H1 (cell line): ENCODE measurements at regions not wholly inside any gene's neighbourhood (a gene's known extent, or its start where the extent isn't known, plus 50 kb on each side); places are given as distances from the start of the nearest gene placed in this dataset.

Experiments used
- CTCF ChIA-PET: fragments of 300-600 bp; sonication (Branson Sonifier 250); formaldehyde crosslinking; loops from one replicate; lab custom pipeline; 2021; ENCODE audit not compliant: partially characterized antibody; lab: Charles Lee
- POLR2A ChIA-PET: fragments of 300-600 bp; sonication (Branson Sonifier 250); formaldehyde crosslinking; loops from one replicate; lab custom pipeline; 2021; ENCODE audit warnings: inconsistent platforms; ENCODE audit not compliant: partially characterized antibody; lab: Charles Lee
- DNase-seq, 2 experiments: peaks; one replicate each; pipeline versions ENCODE4 v3.0.0 to v3.0.0-alpha.2; 2010 to 2022; ENCODE audit warnings: low spot score in 2 of 2, low read depth in 1 of 2, mixed read lengths in 1 of 2
- FAIRE-seq: peaks from 2 replicates; lab custom pipeline; 2011; peaks lifted over from hg19 to GRCh38; lab: Jason Lieb, UNC
- H2AFZ ChIP-seq: 2 replicates; pipeline ENCODE4 v1.8.1; 2012; ENCODE audit warnings: low read length, inconsistent platforms
- H2AK5ac ChIP-seq: 2 replicates; pipeline ENCODE4 v1.6.1; 2013; ENCODE audit warnings: low read depth, low read length
- H2BK120ac ChIP-seq: replicated peaks from 2 replicates; pipeline ENCODE3; 2013; ENCODE audit warnings: low read depth, low read length, inconsistent platforms
- H2BK12ac ChIP-seq: 2 replicates; pipeline ENCODE4 v1.6.1; 2013; ENCODE audit warnings: low read depth, low read length
- H2BK15ac ChIP-seq: 2 replicates; pipeline ENCODE4 v1.6.1; 2013; ENCODE audit warnings: low read length
- H2BK20ac ChIP-seq: 2 replicates; pipeline ENCODE4 v1.6.1; 2013; ENCODE audit warnings: low read length
- H2BK5ac ChIP-seq: 2 replicates; pipeline ENCODE4 v1.6.1; 2013; ENCODE audit warnings: low read depth, low read length
- H3K14ac ChIP-seq: 2 replicates; pipeline ENCODE4 v1.6.1; 2013; ENCODE audit warnings: inconsistent platforms; ENCODE audit not compliant: insufficient read length
- H3K18ac ChIP-seq: 2 replicates; pipeline ENCODE4 v1.6.1; 2013; ENCODE audit warnings: low read length; ENCODE audit errors: extremely low read depth
- H3K23ac ChIP-seq: 2 replicates; pipeline ENCODE4 v1.6.1; 2013; ENCODE audit warnings: inconsistent platforms; ENCODE audit not compliant: insufficient read length
- H3K23me2 ChIP-seq: 2 replicates; pipeline ENCODE4 v1.6.1; 2013; ENCODE audit warnings: low read depth, low read length
- H3K27ac ChIP-seq: 2 replicates; pipeline ENCODE4 v1.6.1; 2011; ENCODE audit warnings: low read depth, low read length, inconsistent platforms
- H3K27me3 ChIP-seq, 4 experiments: replicated peaks in 1 of 4; 1 replicate in 1 of 4; 2 replicates in 3 of 4; pipeline versions ENCODE4 v1.6.1 to v1.8.1; 2011 to 2013; ENCODE audit warnings: low read length in 3 of 4, mild to moderate bottlenecking in 3 of 4, inconsistent platforms in 2 of 4, mixed read lengths in 2 of 4, moderate library complexity in 1 of 4; ENCODE audit not compliant: control insufficient read depth in 3 of 4, insufficient read depth in 3 of 4; ENCODE audit errors: extremely low read depth in 1 of 4
- H3K36me3 ChIP-seq, 4 experiments: 2 replicates each; pipeline versions ENCODE4 v1.6.1 to v1.8.1; 2011 to 2013; ENCODE audit warnings: mild to moderate bottlenecking in 4 of 4, low read length in 3 of 4, moderate library complexity in 2 of 4, control low read depth in 1 of 4, inconsistent platforms in 1 of 4; ENCODE audit not compliant: insufficient read depth in 4 of 4, control insufficient read depth in 2 of 4
- H3K4ac ChIP-seq: replicated peaks from 2 replicates; pipeline ENCODE3; 2013; ENCODE audit warnings: low read length, low read depth, mixed read lengths, inconsistent platforms; ENCODE audit not compliant: insufficient read length
- H3K4me1 ChIP-seq, 4 experiments: replicated peaks in 1 of 4; 1 replicate in 1 of 4; 2 replicates in 3 of 4; pipeline versions ENCODE4 v1.6.1 to v1.8.1; 2011 to 2013; ENCODE audit warnings: low read length in 3 of 4, inconsistent platforms in 2 of 4, mixed read lengths in 1 of 4; ENCODE audit not compliant: insufficient read depth in 4 of 4, control insufficient read depth in 3 of 4
- H3K4me2 ChIP-seq, 2 experiments: 2 replicates each; pipeline versions ENCODE4 v1.6.1 to v1.8.1; 2011 to 2013; ENCODE audit warnings: low read depth in 2 of 2, low read length in 2 of 2, control low read depth in 1 of 2, inconsistent platforms in 1 of 2, mild to moderate bottlenecking in 1 of 2; ENCODE audit not compliant: insufficient read depth in 1 of 2
- H3K4me3 ChIP-seq, 4 experiments: fragments of 200-600, 300-600 bp in 1 of 4; sonication (generic), shearing (Covaris generic), sonication (Bioruptor Twin) in 1 of 4; 2 replicates each; pipeline versions ENCODE4 v1.5.1 to v1.8.1; 2011 to 2016; ENCODE audit warnings: low read length in 4 of 4, low read depth in 3 of 4, control low read depth in 2 of 4, inconsistent platforms in 2 of 4, mild to moderate bottlenecking in 2 of 4, mixed read lengths in 1 of 4, moderate library complexity in 1 of 4; ENCODE audit not compliant: insufficient read depth in 2 of 4; ENCODE audit errors: extremely low read depth in 1 of 4
- H3K56ac ChIP-seq: replicated peaks from 2 replicates; pipeline ENCODE3; 2013; ENCODE audit warnings: low read depth, mild to moderate bottlenecking, mixed read lengths, low read length, inconsistent platforms; ENCODE audit not compliant: insufficient read length
- H3K79me1 ChIP-seq: 2 replicates; pipeline ENCODE4 v1.6.1; 2013; ENCODE audit warnings: low read depth, low read length, control low read depth
- H3K79me2 ChIP-seq, 2 experiments: 2 replicates each; pipeline versions ENCODE4 v1.6.1 to v1.8.1; 2012 to 2013; ENCODE audit warnings: low read length in 2 of 2, mild to moderate bottlenecking in 2 of 2, inconsistent platforms in 1 of 2; ENCODE audit not compliant: insufficient read depth in 2 of 2, control insufficient read depth in 1 of 2
- H3K9ac ChIP-seq, 4 experiments: replicated peaks in 1 of 4; 1 replicate in 1 of 4; 2 replicates in 3 of 4; pipeline versions ENCODE4 v1.6.1 to v1.8.1; 2011 to 2013; ENCODE audit warnings: low read depth in 3 of 4, low read length in 3 of 4, control low read depth in 2 of 4, mild to moderate bottlenecking in 2 of 4, moderate library complexity in 2 of 4, inconsistent platforms in 1 of 4; ENCODE audit errors: extremely low read depth in 1 of 4
- H3K9me3 ChIP-seq, 2 experiments: 2 replicates each; pipeline versions ENCODE4 v1.6.1 to v1.8.1; 2012 to 2013; ENCODE audit warnings: mild to moderate bottlenecking in 2 of 2, moderate library complexity in 2 of 2, control low read depth in 1 of 2, inconsistent platforms in 1 of 2, low read depth in 1 of 2, low read length in 1 of 2, mixed read lengths in 1 of 2; ENCODE audit not compliant: insufficient read depth in 2 of 2
- H4K20me1 ChIP-seq, 2 experiments: replicated peaks in 1 of 2; 2 replicates each; pipeline versions ENCODE3 to v1.8.1; 2011 to 2013; ENCODE audit warnings: inconsistent platforms in 2 of 2, low read length in 2 of 2, mild to moderate bottlenecking in 1 of 2; ENCODE audit not compliant: insufficient read depth in 2 of 2, control insufficient read depth in 1 of 2
- H4K5ac ChIP-seq: 2 replicates; pipeline ENCODE4 v1.6.1; 2013; ENCODE audit warnings: low read length, low read depth, mixed read lengths, inconsistent platforms; ENCODE audit not compliant: insufficient read length
- H4K8ac ChIP-seq: 2 replicates; pipeline ENCODE4 v1.8.0; 2013; ENCODE audit warnings: mild to moderate bottlenecking, moderate library complexity, low read length, inconsistent platforms; ENCODE audit not compliant: insufficient read depth; ENCODE audit errors: extremely low read depth
- H4K91ac ChIP-seq: replicated peaks from 2 replicates; pipeline ENCODE3; 2013; ENCODE audit warnings: low read length, mixed read lengths, inconsistent platforms; ENCODE audit not compliant: insufficient read length
- ATF2 ChIP-seq: IDR thresholded peaks from 2 replicates; pipeline ENCODE4 v1.6.1; 2012; ENCODE audit warnings: low read length, inconsistent platforms
- BCL11A ChIP-seq, 2 experiments: IDR thresholded peaks; one replicate each; pipeline ENCODE4 v1.6.1; 2011; ENCODE audit warnings: low read depth in 2 of 2, low read length in 2 of 2, mild to moderate bottlenecking in 2 of 2
- CHD2 ChIP-seq: IDR thresholded peaks from 2 replicates; pipeline ENCODE4 v1.6.1; 2012; ENCODE audit warnings: low read length, improper control_type of control experiment
- CTCF ChIP-seq, 3 experiments: IDR thresholded peaks; 1 replicate in 2 of 3; 2 replicates in 1 of 3; pipeline versions ENCODE4 v1.5.1 to v1.6.1; 2011; ENCODE audit warnings: low read length in 3 of 3, mild to moderate bottlenecking in 3 of 3, inconsistent platforms in 2 of 3, low read depth in 1 of 3, moderate library complexity in 1 of 3; ENCODE audit not compliant: insufficient read depth in 1 of 3; ENCODE audit errors: control extremely low read depth in 1 of 3
- EP300 ChIP-seq, 2 experiments: IDR thresholded peaks; 1 replicate in 1 of 2; 2 replicates in 1 of 2; pipeline ENCODE4 v1.6.1; 2011 to 2012; ENCODE audit warnings: low read depth in 2 of 2, low read length in 2 of 2, mild to moderate bottlenecking in 2 of 2, borderline replicate concordance in 1 of 2, inconsistent platforms in 1 of 2, moderate library complexity in 1 of 2
- JUND ChIP-seq: IDR thresholded peaks from 2 replicates; pipeline ENCODE4 v1.6.1; 2011; ENCODE audit warnings: mild to moderate bottlenecking, improper control_type of control experiment, low read length
- KDM5A ChIP-seq: fragments of 200-600 bp; IDR thresholded peaks from 2 replicates; pipeline ENCODE4 v1.7.1; 2012; ENCODE audit warnings: mild to moderate bottlenecking, low read length, inconsistent platforms, mixed read lengths
- POLR2A ChIP-seq, 2 experiments: IDR thresholded peaks; 1 replicate in 1 of 2; 2 replicates in 1 of 2; pipeline ENCODE4 v1.6.1; 2011; ENCODE audit warnings: low read depth in 2 of 2, low read length in 2 of 2, mild to moderate bottlenecking in 2 of 2; ENCODE audit errors: control extremely low read depth in 1 of 2
- SP2 ChIP-seq: IDR thresholded peaks from 2 replicates; pipeline ENCODE4 v1.6.1; 2012; ENCODE audit warnings: mild to moderate bottlenecking, low read length, inconsistent platforms
- SRF ChIP-seq: IDR thresholded peaks from 2 replicates; pipeline ENCODE4 v1.6.1; 2011; ENCODE audit warnings: mild to moderate bottlenecking, low read depth, low read length, moderate library complexity
- TF ChIP-seq, protein P1 (sequence below): IDR thresholded peaks from 2 replicates; pipeline ENCODE4 v1.6.1; 2011; ENCODE audit warnings: low read length, improper control_type of control experiment

DNA sequence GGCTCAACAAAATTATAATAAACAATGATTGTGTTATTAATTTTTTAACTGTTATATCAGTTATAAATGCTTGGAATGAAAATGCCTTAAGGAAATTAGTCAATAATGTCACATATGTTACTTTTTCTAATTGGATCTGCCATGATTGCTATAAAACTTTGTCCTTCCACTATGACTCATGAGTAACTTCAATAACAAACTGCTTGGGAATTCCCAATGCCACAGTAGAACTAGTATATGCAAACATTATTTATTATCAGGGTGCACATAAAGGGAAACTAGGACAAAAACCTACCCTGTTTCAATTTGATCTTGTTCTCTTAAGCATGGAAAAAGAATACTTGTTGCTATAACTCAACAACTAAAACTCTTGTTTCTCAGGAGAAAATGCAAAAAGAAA is 59.1 kb upstream of the PDC start:
- no peak for FAIRE-seq
- no peak overlapping the region for H2BK12ac ChIP-seq
- H4K20me1 ChIP-seq = no peaks in the 10 kb centered on the region
- POLR2A ChIA-PET = no interaction called here
- no peak overlapping the region for H2AFZ ChIP-seq
- H2BK5ac ChIP-seq = no peak overlapping the region
- no peak overlapping the region for H2BK15ac ChIP-seq
- no peak overlapping the region for H3K4ac ChIP-seq
- no peak overlapping the region for H3K9ac ChIP-seq
- no peaks in the 10 kb centered on the region for H3K4me1 ChIP-seq
- H4K5ac ChIP-seq = no peak overlapping the region
- H3K27me3 ChIP-seq = no peaks in the 10 kb centered on the region
- H4K91ac ChIP-seq = no peak overlapping the region
- no peak overlapping the region for H3K56ac ChIP-seq
- H3K23me2 ChIP-seq = no peaks in the 10 kb centered on the region
- CTCF ChIA-PET = no interaction called here
- H3K14ac ChIP-seq = no peak overlapping the region
- H3K79me1 ChIP-seq = no peaks in the 10 kb centered on the region
- H3K36me3 ChIP-seq = no peaks in the 10 kb centered on the region
- no peak overlapping the region for H3K4me3 ChIP-seq
- no peak overlapping the region for H3K27ac ChIP-seq
- peaks cover 7 to 12% of the 10 kb centered on the region in 2 experiments; a peak in 3 of 4 replicates for H3K9me3 ChIP-seq
- no peak overlapping the region for H2AK5ac ChIP-seq
- H2BK120ac ChIP-seq = no peak overlapping the region
- H3K79me2 ChIP-seq = no peaks in the 10 kb centered on the region
- no peak for DNase-seq
- H3K23ac ChIP-seq = no peak overlapping the region
- no peak overlapping the region for H4K8ac ChIP-seq
- H3K18ac ChIP-seq = no peak overlapping the region
- no peak overlapping the region for H3K4me2 ChIP-seq
- no peak overlapping the region for H2BK20ac ChIP-seq
- TF ChIP-seq SP2 (no peak), POLR2A (IDR thresholded peaks at IDR 0.05; ENCODE audit: control extremely low read depth in 1 of 2, low read depth in 2 of 2, low read length in 2 of 2) (no peak), KDM5A (no peak), EP300 (IDR thresholded peaks at IDR 0.05; ENCODE audit: borderline replicate concordance in 1 of 2, low read depth in 2 of 2, low read length in 2 of 2) (no peak), ATF2 (no peak), JUND (no peak), CTCF (IDR thresholded peaks at IDR 0.05; ENCODE audit: control extremely low read depth in 1 of 3, insufficient read depth in 1 of 3, low read depth in 1 of 3, low read length in 3 of 3) (no peak), BCL11A (IDR thresholded peaks at IDR 0.05; ENCODE audit: low read depth in 2 of 2, low read length in 2 of 2) (no peak), SRF (no peak), CHD2 (no peak)
- TF ChIP-seq, protein P1, sequence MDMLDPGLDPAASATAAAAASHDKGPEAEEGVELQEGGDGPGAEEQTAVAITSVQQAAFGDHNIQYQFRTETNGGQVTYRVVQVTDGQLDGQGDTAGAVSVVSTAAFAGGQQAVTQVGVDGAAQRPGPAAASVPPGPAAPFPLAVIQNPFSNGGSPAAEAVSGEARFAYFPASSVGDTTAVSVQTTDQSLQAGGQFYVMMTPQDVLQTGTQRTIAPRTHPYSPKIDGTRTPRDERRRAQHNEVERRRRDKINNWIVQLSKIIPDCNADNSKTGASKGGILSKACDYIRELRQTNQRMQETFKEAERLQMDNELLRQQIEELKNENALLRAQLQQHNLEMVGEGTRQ = no peak
